H9 (cell line): ENCODE measurements at regions not wholly inside any gene's neighbourhood (a gene's known extent, or its start where the extent isn't known, plus 50 kb on each side); places are given as distances from the start of the nearest gene placed in this dataset.

Experiments used
- DNase-seq: peaks from one replicate; pipeline ENCODE4 v3.0.0-alpha.2; 2017
- H2AFZ ChIP-seq: one replicate; pipeline ENCODE4 v1.6.1; 2013; ENCODE audit warnings: mild to moderate bottlenecking, low read length, control low read depth, moderate library complexity
- H2AK5ac ChIP-seq: 2 replicates; pipeline ENCODE4 v1.6.1; 2013; ENCODE audit warnings: low read length, control low read depth, mixed read lengths; ENCODE audit not compliant: insufficient read length
- H2BK120ac ChIP-seq: one replicate; pipeline ENCODE4 v1.6.1; 2013; ENCODE audit warnings: low read depth, mild to moderate bottlenecking, low read length, control low read depth, inconsistent platforms; ENCODE audit not compliant: poor library complexity, severe bottlenecking
- H2BK12ac ChIP-seq: 2 replicates; pipeline ENCODE4 v1.6.1; 2013; ENCODE audit warnings: low read length, control low read depth, mixed read lengths, low read depth; ENCODE audit not compliant: insufficient read length
- H2BK15ac ChIP-seq: 2 replicates; pipeline ENCODE4 v1.6.1; 2013; ENCODE audit warnings: low read depth, low read length, control low read depth
- H2BK20ac ChIP-seq: one replicate; pipeline ENCODE4 v1.6.1; 2013; ENCODE audit warnings: low read depth, mild to moderate bottlenecking, low read length, control low read depth, inconsistent platforms; ENCODE audit not compliant: poor library complexity, severe bottlenecking
- H2BK5ac ChIP-seq: 2 replicates; pipeline ENCODE4 v1.6.1; 2013; ENCODE audit warnings: low read length, control low read depth, mixed read lengths; ENCODE audit not compliant: insufficient read length
- H3K14ac ChIP-seq: 2 replicates; pipeline ENCODE4 v1.6.1; 2013; ENCODE audit warnings: low read length, control low read depth; ENCODE audit not compliant: insufficient read depth
- H3K18ac ChIP-seq: 2 replicates; pipeline ENCODE4 v1.6.1; 2013; ENCODE audit warnings: low read depth, mild to moderate bottlenecking, mixed read lengths, low read length, control low read depth; ENCODE audit not compliant: insufficient read length
- H3K23ac ChIP-seq: 2 replicates; pipeline ENCODE4 v1.6.1; 2013; ENCODE audit warnings: low read length, control low read depth, mixed read lengths, low read depth; ENCODE audit not compliant: insufficient read length
- H3K23me2 ChIP-seq: 2 replicates; pipeline ENCODE4 v1.6.1; 2013; ENCODE audit warnings: low read depth, mild to moderate bottlenecking, mixed read lengths, low read length, control low read depth; ENCODE audit not compliant: insufficient read length, poor library complexity, severe bottlenecking
- H3K27ac ChIP-seq: 2 replicates; pipeline ENCODE4 v1.5.1; 2013; ENCODE audit warnings: low read length, control low read depth, mixed read lengths, low read depth; ENCODE audit not compliant: insufficient read length
- H3K27me3 ChIP-seq: 2 replicates; pipeline ENCODE4 v1.6.1; 2013; ENCODE audit warnings: low read length, control low read depth, inconsistent platforms; ENCODE audit not compliant: insufficient read depth
- H3K4ac ChIP-seq: 2 replicates; pipeline ENCODE4 v1.6.1; 2013; ENCODE audit warnings: low read depth, mild to moderate bottlenecking, control low read depth, inconsistent platforms, low read length, moderate library complexity
- H3K4me1 ChIP-seq: 2 replicates; pipeline ENCODE4 v1.6.1; 2013; ENCODE audit warnings: low read length, control low read depth, inconsistent platforms; ENCODE audit not compliant: insufficient read depth
- H3K4me2 ChIP-seq: 2 replicates; pipeline ENCODE4 v1.6.1; 2013; ENCODE audit warnings: low read length, control low read depth, mixed read lengths; ENCODE audit not compliant: insufficient read length, insufficient read depth
- H3K56ac ChIP-seq: 2 replicates; pipeline ENCODE4 v1.6.1; 2013; ENCODE audit warnings: low read depth, mild to moderate bottlenecking, mixed read lengths, low read length, control low read depth; ENCODE audit not compliant: insufficient read length
- H3K79me1 ChIP-seq: 2 replicates; pipeline ENCODE4 v1.6.1; 2013; ENCODE audit warnings: low read depth, mild to moderate bottlenecking, moderate library complexity, low read length, control low read depth, inconsistent platforms; ENCODE audit not compliant: insufficient read depth, poor library complexity, severe bottlenecking
- H3K79me2 ChIP-seq: 2 replicates; pipeline ENCODE4 v1.6.1; 2013; ENCODE audit warnings: low read length, control low read depth, inconsistent platforms; ENCODE audit not compliant: insufficient read depth
- H3K9ac ChIP-seq: 2 replicates; pipeline ENCODE4 v1.6.1; 2013; ENCODE audit warnings: low read length, control low read depth, mixed read lengths; ENCODE audit not compliant: insufficient read length; ENCODE audit errors: extremely low read depth
- H3K9me3 ChIP-seq: one replicate; pipeline ENCODE4 v1.6.1; 2013; ENCODE audit warnings: low read depth, low read length, inconsistent platforms; ENCODE audit not compliant: control insufficient read depth
- H3T11ph ChIP-seq: one replicate; pipeline ENCODE4 v1.6.1; 2013; ENCODE audit warnings: mild to moderate bottlenecking, low read length, control low read depth, inconsistent platforms
- H4K20me1 ChIP-seq: one replicate; pipeline ENCODE4 v1.6.1; 2013; ENCODE audit not compliant: control insufficient read depth, insufficient read length, insufficient read depth
- H4K5ac ChIP-seq: 2 replicates; pipeline ENCODE4 v1.6.1; 2013; ENCODE audit warnings: low read depth, mild to moderate bottlenecking, mixed read lengths, low read length, control low read depth; ENCODE audit not compliant: insufficient read length
- H4K8ac ChIP-seq: replicated peaks from 2 replicates; pipeline ENCODE4 v1.6.1; 2013; ENCODE audit warnings: low read length, control low read depth, mixed read lengths, low read depth; ENCODE audit not compliant: insufficient read length
- H4K91ac ChIP-seq: 2 replicates; pipeline ENCODE4 v1.6.1; 2013; ENCODE audit warnings: low read depth, mild to moderate bottlenecking, moderate library complexity, mixed read lengths, low read length, control low read depth; ENCODE audit not compliant: insufficient read length
- H3K27ac Mint-ChIP-seq, 3 experiments: 2 replicates in 2 of 3; 3 replicates in 1 of 3; pipeline ENCODE4 v1.8.0; 2020 to 2021; ENCODE audit warnings: mixed read lengths in 3 of 3, mild to moderate bottlenecking in 1 of 3, moderate library complexity in 1 of 3
- H3K27me3 Mint-ChIP-seq: 2 replicates; pipeline ENCODE4 v1.8.0; 2021; ENCODE audit warnings: low read depth, mild to moderate bottlenecking, moderate library complexity, mixed read lengths
- H3K36me3 Mint-ChIP-seq, 3 experiments: 2 replicates in 2 of 3; 3 replicates in 1 of 3; pipeline ENCODE4 v1.8.0; 2020 to 2021; ENCODE audit warnings: low read depth in 3 of 3, mixed read lengths in 3 of 3; ENCODE audit not compliant: insufficient read depth in 1 of 3
- H3K4me1 Mint-ChIP-seq, 2 experiments: 2 replicates each; pipeline ENCODE4 v1.8.0; 2020; ENCODE audit warnings: mixed read lengths in 2 of 2
- H3K4me3 Mint-ChIP-seq, 2 experiments: 2 replicates in 1 of 2; 3 replicates in 1 of 2; pipeline ENCODE4 v1.8.0; 2020 to 2021; ENCODE audit warnings: mild to moderate bottlenecking in 2 of 2, mixed read lengths in 2 of 2, moderate library complexity in 1 of 2
- H3K9me3 Mint-ChIP-seq, 2 experiments: 2 replicates in 1 of 2; 3 replicates in 1 of 2; pipeline ENCODE4 v1.8.0; 2020; ENCODE audit warnings: mild to moderate bottlenecking in 2 of 2, mixed read lengths in 2 of 2, moderate library complexity in 1 of 2
- WGBS: extraction: QIAGEN DNeasy Blood & Tissue Kit; methylation state at CpG from one replicate; pipeline ENCODE4 v1.1.7; 2013; ENCODE audit warnings: missing lambda C conversion rate, low lambda C conversion rate, mixed read lengths; ENCODE audit not compliant: insufficient read length; ENCODE audit errors: extremely low coverage; 5-methylcytosine and 5-hydroxymethylcytosine counted together
- TF ChIP-seq, protein P1 (sequence below): fragments of 200-600 bp; sonication (generic); conservative IDR thresholded peaks from 3 replicates; pipeline ENCODE4 v1.8.0; 2021; ENCODE audit warnings: antibody characterized with exemption, mild to moderate bottlenecking

DNA sequence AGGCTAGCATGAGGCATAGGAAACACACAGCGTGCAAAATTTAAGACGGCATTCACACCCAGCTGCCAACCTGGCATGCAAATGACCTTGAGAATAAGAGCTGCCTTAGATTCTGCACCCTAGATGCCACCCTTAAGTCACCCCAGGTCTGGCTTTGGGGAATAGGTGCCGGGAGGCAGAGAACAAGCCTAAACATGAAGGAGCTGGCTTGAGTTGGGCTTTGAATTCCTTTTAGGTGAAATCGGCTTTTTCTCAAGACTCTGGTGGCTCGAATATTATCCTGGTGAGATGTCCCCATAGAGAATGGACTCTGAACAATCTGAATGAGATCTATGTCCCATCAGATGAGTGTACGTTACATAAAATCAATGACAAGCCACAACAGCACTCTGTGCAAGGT is 1090.5 kb downstream of the VRK1 start:
- no peak overlapping the region for H2BK20ac ChIP-seq
- no peak for DNase-seq
- H3K4me1 Mint-ChIP-seq = peaks cover 11 to 18% of the 10 kb centered on the region in 2 experiments
- H2BK15ac ChIP-seq = no peak overlapping the region
- peaks cover 7% of the 10 kb centered on the region; the same call in 1 of the 2 replicates for H3K4me1 ChIP-seq
- H3K79me1 ChIP-seq = no peaks in the 10 kb centered on the region
- no peak overlapping the region for H3K27ac ChIP-seq
- H2AK5ac ChIP-seq = no peak overlapping the region
- no peak overlapping the region for H3K4me3 Mint-ChIP-seq
- H2BK12ac ChIP-seq = no peak overlapping the region
- H3K27me3 Mint-ChIP-seq = no peaks in the 10 kb centered on the region
- no peak overlapping the region for H4K91ac ChIP-seq
- WGBS = no CpG with 5 or more reads among the region's 6 CpGs
- H2BK120ac ChIP-seq = no peak overlapping the region
- H3K27ac Mint-ChIP-seq = no peak overlapping the region
- no peaks in the 10 kb centered on the region for H4K20me1 ChIP-seq
- no peak overlapping the region for H3K9ac ChIP-seq
- TF ChIP-seq, protein P1, sequence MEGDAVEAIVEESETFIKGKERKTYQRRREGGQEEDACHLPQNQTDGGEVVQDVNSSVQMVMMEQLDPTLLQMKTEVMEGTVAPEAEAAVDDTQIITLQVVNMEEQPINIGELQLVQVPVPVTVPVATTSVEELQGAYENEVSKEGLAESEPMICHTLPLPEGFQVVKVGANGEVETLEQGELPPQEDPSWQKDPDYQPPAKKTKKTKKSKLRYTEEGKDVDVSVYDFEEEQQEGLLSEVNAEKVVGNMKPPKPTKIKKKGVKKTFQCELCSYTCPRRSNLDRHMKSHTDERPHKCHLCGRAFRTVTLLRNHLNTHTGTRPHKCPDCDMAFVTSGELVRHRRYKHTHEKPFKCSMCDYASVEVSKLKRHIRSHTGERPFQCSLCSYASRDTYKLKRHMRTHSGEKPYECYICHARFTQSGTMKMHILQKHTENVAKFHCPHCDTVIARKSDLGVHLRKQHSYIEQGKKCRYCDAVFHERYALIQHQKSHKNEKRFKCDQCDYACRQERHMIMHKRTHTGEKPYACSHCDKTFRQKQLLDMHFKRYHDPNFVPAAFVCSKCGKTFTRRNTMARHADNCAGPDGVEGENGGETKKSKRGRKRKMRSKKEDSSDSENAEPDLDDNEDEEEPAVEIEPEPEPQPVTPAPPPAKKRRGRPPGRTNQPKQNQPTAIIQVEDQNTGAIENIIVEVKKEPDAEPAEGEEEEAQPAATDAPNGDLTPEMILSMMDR = no peak
- H3K4ac ChIP-seq = no peak overlapping the region
- H3K27me3 ChIP-seq = no peaks in the 10 kb centered on the region
- no peak overlapping the region for H3K4me2 ChIP-seq
- peaks cover 0 to 2% of the 10 kb centered on the region in 2 experiments; a peak in 1 of 5 replicates for H3K9me3 Mint-ChIP-seq
- no peaks in the 10 kb centered on the region for H3K23me2 ChIP-seq
- no peak overlapping the region for H3T11ph ChIP-seq
- no peak overlapping the region for H3K14ac ChIP-seq
- no peaks in the 10 kb centered on the region for H3K36me3 Mint-ChIP-seq
- H3K18ac ChIP-seq = no peak overlapping the region
- no peak overlapping the region for H2AFZ ChIP-seq
- H4K8ac ChIP-seq = no peak overlapping the region
- H3K23ac ChIP-seq = no peak overlapping the region
- H3K79me2 ChIP-seq = no peaks in the 10 kb centered on the region
- H2BK5ac ChIP-seq = no peak overlapping the region
- H3K9me3 ChIP-seq = no peaks in the 10 kb centered on the region
- H4K5ac ChIP-seq = no peak overlapping the region
- H3K56ac ChIP-seq = no peak overlapping the region
